Skeletal muscle satellite cell (primary cell): ENCODE measurements at regions not wholly inside any gene's neighbourhood (a gene's known extent, or its start where the extent isn't known, plus 50 kb on each side); places are given as distances from the start of the nearest gene placed in this dataset.
"Not testable (repeated sequence)": the region's sequence is repeated elsewhere in the genome, so short reads cannot be mapped to it uniquely, and the experiment has no call there.

Source experiments
- H3K27me3 ChIP-seq: 2 replicates; pipeline ENCODE4 v1.7.0; 2013; ENCODE audit warnings: low read length; ENCODE audit not compliant: control insufficient read depth, insufficient read depth
- H3K36me3 ChIP-seq: 2 replicates; pipeline ENCODE4 v1.7.0; 2013; ENCODE audit warnings: mild to moderate bottlenecking, control low read depth, low read length; ENCODE audit not compliant: insufficient read depth
- H3K4me1 ChIP-seq: 2 replicates; pipeline ENCODE4 v1.7.0; 2013; ENCODE audit warnings: low read length; ENCODE audit not compliant: control insufficient read depth, insufficient read depth
- H3K4me2 ChIP-seq: 2 replicates; pipeline ENCODE4 v1.7.0; 2013; ENCODE audit warnings: mild to moderate bottlenecking, low read length
- H3K4me3 ChIP-seq: 2 replicates; pipeline ENCODE4 v1.7.0; 2013; ENCODE audit warnings: low read length
- H3K9ac ChIP-seq: 2 replicates; pipeline ENCODE4 v1.7.0; 2013; ENCODE audit warnings: mild to moderate bottlenecking, low read depth, low read length, moderate library complexity
- H3K9me3 ChIP-seq: replicated peaks from 2 replicates; pipeline ENCODE4 v1.7.0; 2013; ENCODE audit warnings: mild to moderate bottlenecking, control low read depth, low read length

DNA sequence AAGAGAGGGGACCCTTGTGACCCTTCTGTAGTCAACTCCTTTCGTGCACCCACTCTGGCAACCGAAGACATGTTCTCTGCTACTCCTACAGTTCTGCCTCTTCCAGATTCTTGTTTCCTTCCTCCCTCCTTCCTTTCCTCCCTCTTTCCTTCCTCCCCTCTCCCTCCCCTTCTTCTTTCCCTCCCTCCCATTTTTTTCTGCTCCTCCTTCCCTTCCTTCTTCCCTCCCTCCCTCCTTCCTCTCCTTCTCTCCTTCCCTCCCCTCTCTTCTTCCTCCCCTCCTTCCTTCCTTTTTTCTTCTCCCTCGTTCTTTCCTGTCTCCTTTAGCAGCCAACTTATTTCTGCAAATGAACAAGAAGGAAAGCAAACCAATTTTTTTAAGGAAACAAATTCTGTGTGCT lies 111.5 kb downstream of the NPTX2 start:
- no peak overlapping the region for H3K4me2 ChIP-seq
- H3K36me3 ChIP-seq, result no peaks in the 10 kb centered on the region
- H3K9me3 ChIP-seq, result no peaks in the 10 kb centered on the region
- no peak overlapping the region for H3K4me3 ChIP-seq
- no peak overlapping the region for H3K9ac ChIP-seq
- no peaks in the 10 kb centered on the region for H3K4me1 ChIP-seq
- peaks cover 13% of the 10 kb centered on the region for H3K27me3 ChIP-seq

DNA sequence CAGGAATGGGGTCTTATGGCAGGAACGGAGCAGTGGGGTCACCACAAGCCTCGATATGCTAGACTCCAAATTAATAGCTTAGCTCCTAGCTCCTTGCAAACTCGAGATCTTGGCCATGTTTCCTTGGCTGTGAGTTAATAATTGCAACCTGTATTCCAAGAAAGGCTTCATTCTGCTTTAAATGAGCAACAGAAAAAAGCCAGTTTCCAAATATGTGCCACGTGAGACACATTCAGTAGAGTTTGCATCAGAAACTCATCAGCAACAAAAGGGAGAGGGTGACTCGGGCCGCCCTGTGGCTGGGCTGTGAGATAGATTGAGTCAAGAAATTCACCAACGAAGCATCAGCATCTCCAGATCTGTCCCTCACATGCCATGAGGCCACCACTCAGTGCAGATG lies 112.0 kb downstream of the NPTX2 start:
- Histone ChIP-seq H3K27me3 (peaks cover 13% of the 10 kb centered on the region), H3K4me1 (no peaks in the 10 kb centered on the region), H3K4me2 (no peak overlapping the region)

DNA sequence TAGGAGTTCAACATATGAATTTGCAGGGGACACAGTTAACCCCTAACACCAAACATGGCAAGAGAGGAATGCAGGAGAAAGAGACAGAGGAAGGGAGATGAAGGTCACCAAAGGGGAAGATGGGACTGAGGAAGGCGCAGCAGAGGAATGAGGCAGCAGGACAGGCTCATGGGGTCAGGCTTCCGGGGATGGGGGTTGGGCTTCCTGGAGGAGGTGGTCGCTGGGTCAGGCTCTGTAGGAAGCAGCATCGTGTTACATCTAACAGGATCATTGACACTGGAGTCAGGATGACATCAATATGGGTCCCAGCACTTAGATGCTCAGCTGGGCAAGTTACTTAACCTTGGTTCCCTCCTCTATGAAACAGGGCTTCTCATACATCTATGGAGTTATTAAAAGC lies 113.2 kb downstream of the NPTX2 start:
- Histone ChIP-seq H3K4me3 (no peak overlapping the region), H3K9me3 (no peaks in the 10 kb centered on the region), H3K27me3 (peaks cover 13% of the 10 kb centered on the region), H3K9ac (no peak overlapping the region), H3K4me2 (no peak overlapping the region), H3K4me1 (no peaks in the 10 kb centered on the region), H3K36me3 (no peaks in the 10 kb centered on the region)

More for the DNA sequence above, 112.0 kb downstream of the NPTX2 start:
- Histone ChIP-seq H3K9ac (no peak overlapping the region), H3K9me3 (no peaks in the 10 kb centered on the region), H3K36me3 (no peaks in the 10 kb centered on the region), H3K4me3 (no peak overlapping the region)

DNA sequence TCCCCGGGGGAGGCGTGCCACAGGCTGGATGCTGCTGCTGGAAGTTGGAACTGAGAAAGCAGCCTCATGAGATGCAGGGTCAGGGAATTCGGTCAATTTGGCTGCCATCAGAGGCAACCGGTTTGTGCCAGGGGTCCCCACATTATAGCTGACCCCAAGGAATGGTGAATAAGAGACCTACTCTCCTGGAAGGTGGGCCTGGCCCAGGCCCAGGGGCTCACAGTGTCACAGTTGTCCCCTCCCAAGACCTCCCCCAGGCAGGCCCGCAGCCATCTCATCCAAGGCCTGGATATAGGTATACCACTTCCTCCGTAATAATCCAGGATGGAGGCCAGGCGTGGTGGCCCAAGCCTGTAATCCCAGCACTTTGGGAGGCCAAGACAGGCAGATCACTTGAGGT lies 114.6 kb downstream of the NPTX2 start:
- no peak overlapping the region for H3K9ac ChIP-seq
- peaks cover 13% of the 10 kb centered on the region for H3K27me3 ChIP-seq
- no peaks in the 10 kb centered on the region for H3K36me3 ChIP-seq
- no peaks in the 10 kb centered on the region for H3K4me1 ChIP-seq
- H3K4me3 ChIP-seq, result no peak overlapping the region
- H3K4me2 ChIP-seq, result no peak overlapping the region
- no peaks in the 10 kb centered on the region for H3K9me3 ChIP-seq

DNA sequence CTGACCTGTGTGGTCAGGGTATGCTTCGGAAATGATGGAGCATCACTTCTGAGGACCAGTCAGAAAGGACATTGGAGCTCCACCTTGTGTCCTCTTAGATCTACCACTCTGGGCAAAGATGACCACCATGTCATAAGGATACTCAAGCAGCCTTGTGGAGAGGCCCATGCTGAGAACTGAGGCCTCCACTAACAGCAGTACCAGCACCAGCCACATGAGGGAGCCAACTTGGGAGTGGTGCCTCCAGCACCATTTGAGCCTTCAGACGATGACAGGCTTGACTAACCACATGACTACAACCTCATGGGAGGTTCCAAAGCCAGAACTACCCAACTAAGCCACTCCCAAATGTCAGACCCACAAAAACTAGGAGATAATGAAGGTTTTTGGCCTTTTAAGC lies 116.0 kb downstream of the NPTX2 start:
- Histone ChIP-seq H3K36me3 (no peaks in the 10 kb centered on the region), H3K9ac (no peak overlapping the region), H3K4me2 (no peak overlapping the region), H3K4me1 (no peaks in the 10 kb centered on the region), H3K27me3 (peaks cover 9% of the 10 kb centered on the region), H3K9me3 (no peaks in the 10 kb centered on the region), H3K4me3 (no peak overlapping the region)

DNA sequence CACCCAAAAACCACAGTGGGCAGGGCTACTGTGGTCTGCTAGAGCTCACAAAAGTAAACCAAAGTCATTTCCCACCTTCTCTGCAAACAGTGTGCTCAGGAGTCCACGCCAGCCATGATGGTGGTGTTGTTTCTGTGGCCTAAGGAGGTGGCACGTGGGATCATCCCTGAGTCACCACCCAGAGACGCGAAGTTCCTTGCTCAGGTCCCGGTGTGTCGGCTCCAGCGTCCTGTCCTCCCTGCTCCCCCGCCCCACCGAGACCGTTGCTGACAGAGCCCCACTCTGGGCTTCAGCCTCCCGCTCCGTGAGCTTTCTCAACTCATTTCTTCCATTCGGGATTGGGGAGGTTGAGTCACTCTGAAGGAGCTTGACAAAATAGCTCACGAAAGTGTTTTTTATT lies 118.7 kb downstream of the NPTX2 start:
- no peaks in the 10 kb centered on the region for H3K27me3 ChIP-seq
- no peak overlapping the region for H3K9ac ChIP-seq
- H3K4me3 ChIP-seq, result no peak overlapping the region
- no peak overlapping the region for H3K4me2 ChIP-seq
- no peaks in the 10 kb centered on the region for H3K36me3 ChIP-seq
- H3K4me1 ChIP-seq, result no peaks in the 10 kb centered on the region
- no peaks in the 10 kb centered on the region for H3K9me3 ChIP-seq

DNA sequence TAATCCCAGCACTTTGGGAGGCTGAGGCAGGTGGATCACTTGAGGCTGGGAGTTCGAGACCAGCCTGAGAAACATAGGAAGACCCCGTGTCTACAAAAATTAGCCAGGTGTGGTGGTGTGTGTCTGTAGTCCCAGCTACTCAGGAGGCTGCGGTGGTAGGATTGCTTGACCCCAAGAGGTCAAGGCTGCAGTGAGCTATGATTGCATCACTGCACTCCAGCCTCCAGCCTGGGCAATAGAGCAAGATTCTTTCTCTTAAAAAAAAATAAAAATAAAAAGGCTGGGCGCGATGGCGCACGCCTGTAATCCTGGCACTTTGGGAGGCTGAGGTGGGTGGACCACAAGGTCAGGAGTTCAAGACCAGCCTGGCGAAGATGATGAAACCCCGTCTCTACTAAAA lies 119.4 kb downstream of the NPTX2 start:
- H3K4me1 ChIP-seq, H3K9ac ChIP-seq, H3K27me3 ChIP-seq, H3K4me3 ChIP-seq, H3K36me3 ChIP-seq, H3K4me2 ChIP-seq, H3K9me3 ChIP-seq: not testable (repeated sequence)

DNA sequence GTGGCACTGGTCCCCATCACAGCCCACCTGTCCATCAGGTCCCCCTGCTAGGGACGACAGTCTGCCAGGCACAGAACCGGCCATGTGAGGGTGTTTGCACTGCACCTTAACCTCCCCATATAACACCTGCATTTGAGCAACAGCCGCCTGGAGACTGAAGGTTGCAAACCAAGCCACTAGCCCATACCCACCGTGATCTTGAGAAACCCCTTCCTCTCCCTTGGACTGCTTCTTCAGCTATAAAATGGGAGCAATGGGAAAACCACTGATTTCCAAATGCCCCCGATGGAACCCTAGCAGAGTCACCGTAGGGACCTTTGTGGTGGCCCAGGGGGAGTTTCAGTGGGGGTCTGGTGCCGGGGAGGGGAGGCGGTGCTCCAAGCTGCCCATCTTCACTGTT lies 120.1 kb downstream of the NPTX2 start:
- no peak overlapping the region for H3K9ac ChIP-seq
- H3K4me2 ChIP-seq, result no peak overlapping the region
- H3K27me3 ChIP-seq, result peaks cover 6% of the 10 kb centered on the region
- H3K36me3 ChIP-seq, result no peaks in the 10 kb centered on the region
- no peak overlapping the region for H3K4me3 ChIP-seq
- H3K4me1 ChIP-seq, result no peaks in the 10 kb centered on the region
- H3K9me3 ChIP-seq, result no peaks in the 10 kb centered on the region

DNA sequence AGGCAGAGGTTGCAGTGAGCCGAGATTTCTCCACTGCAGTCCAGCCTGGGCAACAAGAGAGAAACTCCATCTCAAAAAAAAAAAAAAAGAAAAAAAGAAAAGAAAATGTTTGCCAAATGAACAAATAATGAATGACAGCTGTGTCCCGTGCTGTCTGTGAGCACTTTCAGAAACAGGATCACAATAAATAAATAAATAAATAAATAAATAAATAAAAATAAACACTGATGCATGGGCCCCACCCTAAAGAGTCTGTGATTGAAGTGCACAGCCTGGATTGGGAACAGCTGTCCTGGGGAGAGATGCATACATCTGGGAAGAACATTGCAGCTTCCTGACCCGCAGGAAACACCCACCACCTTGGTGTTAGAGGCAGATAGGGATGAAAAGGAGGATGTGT lies 123.6 kb downstream of the NPTX2 start:
- peaks cover 7% of the 10 kb centered on the region for H3K27me3 ChIP-seq
- H3K4me1 ChIP-seq, result no peaks in the 10 kb centered on the region
- no peak overlapping the region for H3K9ac ChIP-seq
- no peaks in the 10 kb centered on the region for H3K9me3 ChIP-seq
- no peak overlapping the region for H3K4me2 ChIP-seq
- H3K4me3 ChIP-seq, result no peak overlapping the region
- no peaks in the 10 kb centered on the region for H3K36me3 ChIP-seq

DNA sequence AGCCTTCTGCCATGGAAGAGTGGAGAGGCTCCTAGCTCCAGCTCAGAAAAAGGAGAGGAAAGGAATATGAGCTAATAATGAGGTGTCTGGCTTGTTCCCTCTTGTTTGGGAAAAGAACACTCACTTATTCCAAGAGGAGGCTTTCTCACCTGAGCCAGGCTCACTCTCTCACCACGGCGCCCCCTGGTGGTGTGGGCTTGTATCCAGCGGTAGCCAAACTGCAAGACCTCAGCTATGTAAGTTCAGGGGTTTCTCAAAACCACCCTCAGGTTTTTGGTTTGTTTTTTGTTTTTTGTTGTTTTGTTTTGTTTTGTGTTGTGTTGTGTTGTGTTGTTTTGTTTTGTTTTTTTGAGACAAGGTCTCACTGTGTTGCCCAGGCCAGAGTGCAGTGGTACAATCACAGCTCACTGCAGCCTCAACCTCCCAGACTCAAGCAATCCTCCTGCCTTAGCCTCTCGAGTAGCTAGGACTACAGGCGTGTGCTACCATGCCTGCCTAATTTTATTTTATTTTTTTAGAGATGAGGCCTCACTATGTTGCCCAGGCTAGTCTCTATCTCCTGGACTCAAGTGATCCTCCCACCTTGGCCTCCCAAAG lies 124.0 kb downstream of the TMEM130 start:
- no peak overlapping the region for H3K4me3 ChIP-seq
- H3K27me3 ChIP-seq, result peaks cover 14% of the 10 kb centered on the region
- H3K4me1 ChIP-seq, result no peaks in the 10 kb centered on the region
- no peak overlapping the region for H3K9ac ChIP-seq
- no peak overlapping the region for H3K4me2 ChIP-seq
- no peaks in the 10 kb centered on the region for H3K36me3 ChIP-seq
- no peaks in the 10 kb centered on the region for H3K9me3 ChIP-seq

DNA sequence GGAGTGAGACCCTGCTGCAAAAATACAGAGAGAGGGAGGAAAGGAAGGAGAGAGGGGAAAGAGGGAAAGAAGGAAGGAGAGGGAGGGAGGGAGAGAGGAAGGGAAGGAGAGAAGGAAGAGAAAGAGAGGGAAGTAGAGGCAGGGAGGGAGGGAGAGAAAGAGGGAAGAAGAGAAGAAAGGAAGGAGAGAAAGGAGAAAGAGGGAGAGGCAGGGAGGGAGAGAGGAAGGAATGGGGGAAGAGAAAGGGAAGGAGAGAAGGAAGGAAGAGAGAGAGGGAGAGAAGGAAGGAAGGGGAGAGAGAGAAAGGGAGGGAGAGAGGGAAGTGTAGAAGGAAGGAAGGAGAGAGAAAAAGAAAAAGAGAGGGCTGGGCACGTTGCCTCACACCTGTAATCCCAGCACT lies 121.7 kb downstream of the TMEM130 start:
- H3K9ac ChIP-seq, result no peak overlapping the region
- H3K9me3 ChIP-seq, result no peaks in the 10 kb centered on the region
- H3K4me1 ChIP-seq, result no peaks in the 10 kb centered on the region
- H3K27me3 ChIP-seq, result peaks cover 8% of the 10 kb centered on the region
- no peak overlapping the region for H3K4me3 ChIP-seq
- H3K36me3 ChIP-seq, result no peaks in the 10 kb centered on the region
- H3K4me2 ChIP-seq, result no peak overlapping the region

DNA sequence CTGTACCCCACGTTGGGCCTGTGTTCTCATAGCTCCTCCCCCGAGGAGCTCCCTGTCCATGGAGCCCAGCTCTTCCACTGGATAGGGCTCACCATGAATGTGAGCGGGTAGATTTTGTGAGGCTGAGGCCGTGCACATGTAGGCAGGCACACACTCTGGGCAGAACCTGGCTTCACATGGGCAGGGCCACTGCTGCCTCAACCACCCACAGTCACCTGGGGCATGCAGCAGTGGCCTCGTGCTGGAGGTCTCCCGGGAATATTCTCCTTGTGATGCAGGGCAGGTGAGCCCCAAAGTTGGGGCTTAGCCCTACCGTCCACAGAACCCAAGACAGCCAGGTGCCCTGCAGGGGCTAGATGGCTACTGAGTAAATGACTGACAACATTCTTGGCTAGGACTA lies 116.6 kb downstream of the TMEM130 start:
- no peaks in the 10 kb centered on the region for H3K36me3 ChIP-seq
- H3K27me3 ChIP-seq, result peaks cover 13% of the 10 kb centered on the region
- H3K4me3 ChIP-seq, result no peak overlapping the region
- no peaks in the 10 kb centered on the region for H3K4me1 ChIP-seq
- H3K9me3 ChIP-seq, result no peaks in the 10 kb centered on the region
- H3K4me2 ChIP-seq, result no peak overlapping the region
- no peak overlapping the region for H3K9ac ChIP-seq
